Natural killer cell treated with Interleukin-12 subunit alpha and Interleukin-12 subunit beta and Interleukin-15 and Interleukin-18, amount 100 ng/mL, for 72 hours (primary cell): ENCODE measurements at regions not wholly inside any gene's neighbourhood (a gene's known extent, or its start where the extent isn't known, plus 50 kb on each side); places are given as distances from the start of the nearest gene placed in this dataset.
A peak's percentile ranks its signal among the peaks of the same experiment; 100 is the strongest.

Experiments used
- ATAC-seq, 2 donors: fragments of 150-1000 bp; cut with Tn5 transposase in 1 of 2; sonication (Bioruptor Pico), chemical (Tn5 transposase) in 1 of 2; 2 replicates each; pipeline ENCODE4 v1.10.0; 2021
- DNase-seq: peaks from one replicate; pipeline ENCODE4 v3.0.0; 2022; ENCODE audit warnings: low spot score
- H3K27ac Mint-ChIP-seq, 2 donors: 1 replicate in 1 of 2; 2 replicates in 1 of 2; pipeline ENCODE4 v1.8.0; 2022; ENCODE audit warnings: mixed read lengths in 2 of 2, mild to moderate bottlenecking in 1 of 2, moderate library complexity in 1 of 2
- H3K27me3 Mint-ChIP-seq, 2 donors: 1 replicate in 1 of 2; 2 replicates in 1 of 2; pipeline ENCODE4 v1.8.0; 2022; ENCODE audit warnings: mixed read lengths in 2 of 2
- H3K36me3 Mint-ChIP-seq: one replicate; pipeline ENCODE4 v1.8.0; 2022; ENCODE audit warnings: mixed read lengths
- H3K4me1 Mint-ChIP-seq, 2 donors: 1 replicate in 1 of 2; 2 replicates in 1 of 2; pipeline ENCODE4 v1.8.0; 2022; ENCODE audit warnings: low read depth in 2 of 2, mixed read lengths in 2 of 2, mild to moderate bottlenecking in 1 of 2
- H3K4me3 Mint-ChIP-seq: one replicate; pipeline ENCODE4 v1.8.0; 2022; ENCODE audit warnings: mixed read lengths
- H3K9me3 Mint-ChIP-seq: 2 replicates; pipeline ENCODE4 v1.8.0; 2022; ENCODE audit warnings: mixed read lengths

DNA sequence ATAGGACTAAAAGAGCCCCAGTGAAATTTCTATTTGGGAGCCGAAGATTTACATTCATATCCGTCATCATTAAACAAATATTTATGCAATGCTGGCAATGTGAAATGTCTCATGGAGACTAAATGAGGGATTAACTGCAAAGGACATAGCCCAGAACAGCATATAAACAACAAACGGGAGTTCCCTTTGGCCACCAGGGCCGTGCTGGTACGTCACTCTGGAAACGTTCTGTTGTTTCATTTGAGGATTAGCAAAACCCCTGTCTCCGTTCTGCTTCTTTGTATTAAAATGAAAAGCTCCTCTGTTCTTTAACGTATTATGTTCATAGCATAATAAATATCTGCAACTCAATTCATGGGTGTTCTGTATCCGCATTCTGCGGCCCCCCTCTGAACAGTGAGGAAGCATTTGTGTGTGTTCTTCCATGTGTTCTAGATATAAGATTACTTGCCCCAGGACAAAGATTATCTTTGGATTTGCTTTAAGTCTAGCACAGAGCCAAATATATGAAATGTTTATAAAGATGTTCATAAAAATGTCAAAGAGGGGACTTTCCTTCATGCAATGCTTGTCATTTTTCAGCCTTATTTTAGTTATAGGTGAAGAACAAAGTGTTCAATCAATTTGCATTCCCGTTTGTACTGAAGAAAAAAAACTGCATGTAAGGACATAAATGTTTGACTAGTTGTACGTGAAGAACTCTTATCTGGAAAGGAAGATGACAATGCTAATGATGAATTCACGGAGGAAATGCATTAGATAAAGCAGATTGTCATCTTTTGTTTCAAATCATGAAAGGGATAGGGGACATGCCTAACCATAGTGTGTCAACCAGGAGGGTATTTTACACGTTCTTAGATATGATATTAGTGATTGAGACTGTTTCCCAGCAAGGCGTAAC is 90.0 kb upstream of the TNFAIP3 start:
- ATAC-seq (peak in 1 of 2 donors; percentile 38), DNase-seq (no peak)
- Mint-ChIP-seq H3K4me3 (no peak overlapping the region), H3K27me3 (peaks cover 0 to 2% of the 10 kb centered on the region in 2 donors), H3K9me3 (no peaks in the 10 kb centered on the region), H3K27ac (peak overlapping the region in 1 of 2 donors; percentile 33), H3K4me1 (peaks cover 4% of the 10 kb centered on the region in 2 donors), H3K36me3 (no peaks in the 10 kb centered on the region)

GRCh38 chr6:137777687-137778075 is 89.4 kb upstream of the TNFAIP3 start:
- Mint-ChIP-seq H3K4me1 (peaks cover 4% of the 10 kb centered on the region in 2 donors), H3K27me3 (peaks cover 0 to 2% of the 10 kb centered on the region in 2 donors), H3K4me3 (no peak overlapping the region), H3K9me3 (no peaks in the 10 kb centered on the region), H3K27ac (no peak overlapping the region), H3K36me3 (no peaks in the 10 kb centered on the region)
- DNase-seq (no peak), ATAC-seq (no peak)

- ATAC-seq: no peak
- DNase-seq: no peak
- H3K36me3 Mint-ChIP-seq: no peaks in the 10 kb centered on the region
- peaks cover 0 to 2% of the 10 kb centered on the region in 2 donors for H3K27me3 Mint-ChIP-seq
- peak overlapping the region in 1 of 2 donors; percentile 62 for H3K27ac Mint-ChIP-seq
- peaks cover 0 to 4% of the 10 kb centered on the region in 2 donors for H3K4me1 Mint-ChIP-seq
- H3K9me3 Mint-ChIP-seq: no peaks in the 10 kb centered on the region
- no peak overlapping the region for H3K4me3 Mint-ChIP-seq
Observed at GRCh38 chr6:137779982-137780381, 87.1 kb upstream of the TNFAIP3 start.

GRCh38 chr6:137780447-137781034 is 86.5 kb upstream of the TNFAIP3 start:
- Mint-ChIP-seq H3K27ac (peak overlapping the region in 1 of 2 donors; percentile 62), H3K4me3 (no peak overlapping the region), H3K9me3 (no peaks in the 10 kb centered on the region), H3K36me3 (no peaks in the 10 kb centered on the region), H3K27me3 (peaks cover 0 to 2% of the 10 kb centered on the region in 2 donors), H3K4me1 (peaks cover 0 to 4% of the 10 kb centered on the region in 2 donors)
- no peak for ATAC-seq
- DNase-seq: no peak

GRCh38 chr6:137781639-137782038 is 85.4 kb upstream of the TNFAIP3 start:
- H3K36me3 Mint-ChIP-seq: no peaks in the 10 kb centered on the region
- peaks cover 0 to 2% of the 10 kb centered on the region in 2 donors for H3K27me3 Mint-ChIP-seq
- DNase-seq (no peak), ATAC-seq (no peak)
- no peaks in the 10 kb centered on the region for H3K9me3 Mint-ChIP-seq
- H3K4me3 Mint-ChIP-seq: no peak overlapping the region
- H3K4me1 Mint-ChIP-seq: peaks cover 0 to 4% of the 10 kb centered on the region in 2 donors
- peak overlapping the region in 1 of 2 donors; percentile 62 for H3K27ac Mint-ChIP-seq

GRCh38 chr6:137782166-137783039 is 84.7 kb upstream of the TNFAIP3 start:
- peaks cover 0 to 2% of the 10 kb centered on the region in 2 donors for H3K27me3 Mint-ChIP-seq
- DNase-seq (no peak), ATAC-seq (no peak)
- no peak overlapping the region for H3K4me3 Mint-ChIP-seq
- H3K9me3 Mint-ChIP-seq: no peaks in the 10 kb centered on the region
- no peak overlapping the region for H3K27ac Mint-ChIP-seq
- H3K4me1 Mint-ChIP-seq: peaks cover 0 to 4% of the 10 kb centered on the region in 2 donors
- no peaks in the 10 kb centered on the region for H3K36me3 Mint-ChIP-seq

DNA sequence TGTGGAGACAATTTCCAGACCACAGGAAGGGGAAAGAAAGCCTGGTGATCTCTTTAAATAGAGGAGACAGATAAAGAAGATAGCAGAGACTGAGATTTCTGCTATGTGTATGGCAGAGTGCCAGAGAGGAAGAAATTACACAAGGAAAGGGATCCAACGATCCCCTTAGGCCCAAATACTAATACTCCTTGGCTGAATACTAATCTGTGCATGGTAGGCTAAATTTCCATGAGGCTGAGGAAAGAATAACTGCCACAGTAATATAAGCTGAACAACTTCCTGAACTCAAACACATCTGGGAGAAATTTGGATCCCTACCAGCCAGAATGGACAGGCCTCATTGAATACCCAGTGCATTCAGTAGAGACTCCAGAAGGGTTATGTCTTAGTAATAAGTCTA is 83.3 kb upstream of the TNFAIP3 start:
- DNase-seq (no peak), ATAC-seq (no peak)
- no peaks in the 10 kb centered on the region for H3K36me3 Mint-ChIP-seq
- peak overlapping the region in 1 of 2 donors; percentile 50 for H3K27ac Mint-ChIP-seq
- no peak overlapping the region for H3K4me3 Mint-ChIP-seq
- H3K4me1 Mint-ChIP-seq: peaks cover 0 to 4% of the 10 kb centered on the region in 2 donors
- no peaks in the 10 kb centered on the region for H3K9me3 Mint-ChIP-seq
- H3K27me3 Mint-ChIP-seq: peaks cover 0 to 2% of the 10 kb centered on the region in 2 donors

- H3K36me3 Mint-ChIP-seq: no peaks in the 10 kb centered on the region
- peak overlapping the region in 1 of 2 donors; percentile 50 for H3K27ac Mint-ChIP-seq
- H3K9me3 Mint-ChIP-seq: no peaks in the 10 kb centered on the region
- H3K4me1 Mint-ChIP-seq: peaks cover under 1 to 4% of the 10 kb centered on the region in 2 donors
- no peak for DNase-seq
- H3K4me3 Mint-ChIP-seq: no peak overlapping the region
- no peak for ATAC-seq
- H3K27me3 Mint-ChIP-seq: no peaks in the 10 kb centered on the region
Observed at GRCh38 chr6:137784583-137784982, 82.5 kb upstream of the TNFAIP3 start.

DNA sequence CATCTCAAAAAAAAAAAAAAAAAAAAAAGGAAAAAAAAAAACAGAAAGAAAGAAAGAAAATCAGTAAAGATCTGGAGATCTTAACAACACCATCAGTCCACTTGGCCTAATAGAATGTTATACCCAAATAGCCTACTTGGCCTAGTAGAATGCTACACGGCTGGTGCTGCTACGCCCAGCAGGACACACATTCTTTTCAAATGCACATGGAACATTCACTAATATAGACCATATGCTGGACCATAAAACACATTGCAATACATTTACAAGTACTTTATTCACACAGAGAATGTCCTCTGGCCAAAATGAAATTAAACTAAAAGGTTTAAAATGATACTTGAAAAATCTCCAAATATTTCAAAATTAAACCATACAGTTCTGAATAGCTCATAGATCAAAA is 80.0 kb upstream of the TNFAIP3 start:
- no peak overlapping the region for H3K4me3 Mint-ChIP-seq
- DNase-seq: no peak
- peaks cover 4% of the 10 kb centered on the region for H3K9me3 Mint-ChIP-seq
- H3K4me1 Mint-ChIP-seq: peaks cover 17 to 20% of the 10 kb centered on the region in 2 donors
- H3K27ac Mint-ChIP-seq: no peak overlapping the region
- H3K36me3 Mint-ChIP-seq: no peaks in the 10 kb centered on the region
- ATAC-seq: no peak
- H3K27me3 Mint-ChIP-seq: no peaks in the 10 kb centered on the region

DNA sequence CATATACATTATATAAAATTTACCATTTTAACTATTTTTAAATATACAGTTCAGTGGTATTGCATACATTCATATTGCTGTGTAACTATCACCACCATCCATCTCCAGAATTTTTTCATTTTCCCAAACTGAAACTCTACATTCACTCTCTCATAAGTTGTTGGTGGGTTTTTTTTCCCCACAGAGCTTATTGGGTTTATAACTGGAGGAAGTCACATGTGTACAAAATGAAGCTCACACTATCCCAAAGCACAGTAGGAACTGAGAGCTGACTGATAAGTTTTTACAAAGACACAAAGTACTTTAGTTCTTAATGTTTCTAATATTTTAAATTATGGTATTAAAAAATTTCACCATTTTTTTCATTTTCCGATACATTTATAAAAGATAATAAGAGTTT is 78.8 kb upstream of the TNFAIP3 start:
- H3K4me1 Mint-ChIP-seq: peaks cover 17 to 22% of the 10 kb centered on the region in 2 donors
- H3K9me3 Mint-ChIP-seq: peaks cover 4% of the 10 kb centered on the region
- no peaks in the 10 kb centered on the region for H3K36me3 Mint-ChIP-seq
- DNase-seq (no peak), ATAC-seq (no peak)
- H3K27ac Mint-ChIP-seq: no peak overlapping the region
- H3K4me3 Mint-ChIP-seq: no peak overlapping the region
- no peaks in the 10 kb centered on the region for H3K27me3 Mint-ChIP-seq

GRCh38 chr6:137791281-137792159 is 75.5 kb upstream of the TNFAIP3 start:
- H3K4me1 Mint-ChIP-seq: peaks cover 46 to 47% of the 10 kb centered on the region in 2 donors
- ATAC-seq (no peak), DNase-seq (no peak)

DNA sequence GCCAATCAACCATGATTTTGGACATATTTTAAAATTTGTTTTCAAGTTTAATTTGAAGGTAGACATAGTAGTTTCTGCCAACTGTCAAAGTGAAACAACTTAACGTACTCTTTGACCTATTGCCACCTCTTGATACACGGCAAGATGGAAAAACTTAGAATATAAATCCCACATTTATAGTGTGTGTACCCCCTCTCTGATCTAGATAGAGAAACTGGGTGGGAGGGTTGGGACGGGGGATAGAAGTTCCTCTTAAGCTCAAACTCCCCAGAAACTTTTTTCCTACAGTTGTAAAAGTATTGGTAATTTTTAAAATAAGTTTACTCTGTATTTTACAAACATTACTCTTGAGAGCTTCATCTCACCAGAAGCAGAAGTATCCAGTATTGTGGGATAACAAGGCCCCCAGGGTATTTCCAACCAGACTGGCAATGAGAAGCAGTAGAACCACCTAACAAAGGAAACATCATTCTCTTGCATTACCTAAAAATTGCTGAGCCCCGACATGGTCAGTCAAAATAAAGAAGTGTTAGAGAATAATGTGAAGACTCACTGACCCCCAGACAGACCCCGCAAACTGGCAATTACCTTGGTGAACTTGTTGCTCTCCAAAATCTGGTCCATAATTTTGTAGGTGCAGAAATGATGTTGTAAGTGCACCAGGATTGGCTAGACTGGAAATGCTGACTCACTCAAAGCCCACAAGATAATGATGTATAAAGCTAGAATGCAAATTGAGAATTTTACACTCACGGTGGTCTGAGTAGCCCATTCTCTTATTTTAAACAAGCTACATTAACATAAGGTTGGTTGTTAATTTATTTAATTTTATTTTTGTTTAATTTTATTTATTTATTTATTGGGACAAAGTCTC is 74.7 kb upstream of the TNFAIP3 start:
- Mint-ChIP-seq H3K9me3 (peaks cover 11% of the 10 kb centered on the region), H3K36me3 (no peaks in the 10 kb centered on the region), H3K27me3 (no peaks in the 10 kb centered on the region), H3K4me3 (peak overlapping the region; percentile 50), H3K27ac (peak overlapping the region; percentile 37 to 78), H3K4me1 (peaks cover 46 to 53% of the 10 kb centered on the region in 2 donors)
- no peak for ATAC-seq
- no peak for DNase-seq

More at GRCh38 chr6:137791281-137792159, 75.5 kb upstream of the TNFAIP3 start:
- Mint-ChIP-seq H3K9me3 (peaks cover 11% of the 10 kb centered on the region), H3K4me3 (peak overlapping the region; percentile 50), H3K27me3 (no peaks in the 10 kb centered on the region), H3K27ac (peak overlapping the region; percentile 37 to 78), H3K36me3 (no peaks in the 10 kb centered on the region)
